ENCODE measurements at regions not wholly inside any gene's neighbourhood (a gene's known extent, or its start where the extent isn't known, plus 50 kb on each side); places are given as distances from the start of the nearest gene placed in this dataset.

DNA sequence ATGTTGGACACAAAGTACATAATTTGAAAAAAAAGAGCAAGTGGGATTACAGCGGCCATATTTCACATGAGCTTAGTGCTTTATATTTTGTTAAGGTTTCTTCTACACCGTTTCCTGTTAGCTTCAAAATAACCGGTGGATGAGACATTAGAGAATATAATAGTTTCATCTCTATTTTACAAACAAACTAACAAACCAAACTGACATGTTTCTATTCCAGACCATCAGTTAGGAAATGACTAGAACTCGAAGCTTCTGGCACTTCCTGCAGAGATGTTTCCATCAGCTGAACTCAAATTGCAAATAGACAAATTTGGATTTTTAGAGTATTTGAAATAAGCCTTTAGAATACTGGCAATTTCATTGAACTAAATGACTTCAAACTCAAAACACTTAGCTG lies 86.5 kb downstream of the MTRR start:
- no peak for DNase-seq (ENCODE audit: low read depth)

DNA sequence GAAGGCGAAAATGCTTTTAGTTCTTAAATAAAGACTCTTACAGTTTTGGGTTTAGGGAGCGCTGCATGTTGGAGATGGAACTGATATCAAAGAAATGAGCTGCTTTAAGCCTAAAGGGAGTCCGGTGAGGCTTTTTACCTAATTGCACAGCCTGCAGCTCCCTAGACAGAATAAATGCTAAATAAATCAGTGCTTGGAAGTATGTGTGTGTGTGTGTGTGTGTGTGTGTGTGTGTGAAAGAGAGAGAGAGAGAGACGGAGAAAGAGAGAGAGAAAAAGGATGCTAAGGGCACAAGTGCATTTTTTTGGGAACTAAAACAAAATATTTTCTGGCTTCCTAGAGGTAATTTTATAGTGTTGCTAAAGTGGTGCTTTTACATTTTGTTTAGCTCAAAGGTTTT lies 88.4 kb downstream of the MTRR start:
- DNase-seq (ENCODE audit: low read depth): no peak

DNA sequence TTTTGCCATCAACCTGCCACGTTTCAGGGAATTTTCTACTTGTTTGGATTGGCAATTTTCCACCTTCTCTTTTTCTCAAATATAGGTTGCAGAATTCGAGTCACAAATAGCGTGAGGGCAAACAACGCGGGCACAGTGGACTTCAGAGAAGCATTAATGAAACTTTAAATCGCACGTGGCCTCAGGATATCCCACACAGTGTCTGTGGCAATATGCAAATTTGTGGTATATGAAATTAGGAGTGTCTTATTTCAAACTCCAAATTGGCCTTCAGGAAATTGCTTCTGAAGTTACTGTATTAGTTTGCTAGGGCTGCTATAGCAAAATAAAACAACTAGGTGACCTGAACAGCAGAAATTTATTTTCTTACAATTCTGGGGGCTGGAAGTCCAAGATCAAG lies 91.2 kb downstream of the MTRR start:
- DNase-seq (ENCODE audit: low read depth): no peak

DNA sequence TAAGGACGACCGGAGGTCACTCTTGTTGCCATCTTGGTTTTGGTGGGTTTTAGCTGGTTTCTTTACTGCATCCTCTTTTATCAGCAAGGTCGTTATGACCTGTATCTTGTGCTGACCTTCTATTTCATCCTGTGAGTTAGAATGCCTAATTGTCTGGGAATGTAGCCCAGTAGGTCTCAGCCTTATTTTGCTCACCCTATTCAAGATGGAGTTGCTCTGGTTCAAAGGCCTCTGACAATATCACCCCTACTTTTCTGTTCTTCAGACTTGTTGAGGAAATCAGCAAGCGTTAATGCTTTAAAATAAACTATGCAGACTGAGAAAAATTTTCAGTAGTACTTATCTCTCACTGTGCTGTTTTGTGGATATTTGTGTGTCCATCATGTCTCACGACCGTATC lies 92.6 kb downstream of the MTRR start:
- no peak for DNase-seq (ENCODE audit: low read depth)

DNA sequence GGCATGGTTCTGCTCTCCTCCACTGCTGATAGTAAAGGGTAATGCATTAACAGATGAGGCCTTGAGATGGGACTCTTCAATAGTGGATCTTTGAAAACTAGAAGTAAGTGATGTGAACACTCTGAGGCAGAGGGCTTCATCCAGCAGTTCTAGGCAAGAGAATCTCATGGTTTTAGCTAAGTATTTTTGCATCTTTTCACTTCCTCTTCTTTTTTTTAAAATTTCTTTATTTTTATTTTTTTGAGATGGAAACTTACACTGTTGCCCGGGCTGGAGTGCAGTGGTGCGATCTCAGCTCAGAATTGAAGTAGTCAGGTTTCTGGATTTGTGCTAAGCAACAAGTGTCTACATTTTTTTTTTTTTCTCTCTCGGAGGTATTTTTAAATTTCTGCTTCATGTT lies 101.9 kb downstream of the MTRR start:
- no peak for DNase-seq (ENCODE audit: low read depth)

DNA sequence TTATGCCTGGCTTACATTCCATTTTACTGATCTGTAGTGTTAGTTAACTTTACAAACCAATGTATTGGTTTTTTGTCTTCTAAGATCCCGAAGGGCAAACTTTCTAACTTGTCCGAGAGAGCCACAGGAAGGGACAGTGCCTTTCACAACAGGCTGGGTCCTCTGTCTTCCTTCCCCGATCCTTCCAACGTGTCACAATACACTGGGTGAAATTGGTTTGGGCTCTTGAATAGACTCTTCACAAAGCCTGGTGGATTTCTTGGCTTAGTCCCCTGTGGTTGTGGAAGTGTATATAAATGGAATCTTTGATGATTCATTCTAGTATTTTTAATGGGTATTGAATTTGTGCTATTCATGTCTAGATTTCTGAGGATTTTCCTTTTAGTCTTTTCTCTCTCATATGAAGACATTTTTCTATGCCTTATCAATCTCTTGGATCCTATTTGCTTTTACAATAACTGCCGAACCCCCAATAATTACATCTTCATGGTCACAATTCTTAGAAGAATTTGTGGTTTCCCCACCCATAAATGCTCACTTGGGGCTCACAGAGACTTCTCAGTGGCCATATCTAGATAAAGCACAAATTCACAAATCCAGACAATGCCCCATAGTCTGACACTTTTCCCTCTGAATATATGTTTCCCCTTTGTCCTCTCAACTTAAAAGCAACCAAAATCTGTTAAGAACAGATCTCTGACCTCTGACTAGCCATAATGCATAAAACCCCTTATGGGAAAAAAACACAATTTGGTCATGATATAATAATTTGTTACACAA lies 107.7 kb downstream of the MTRR start:
- no peak for DNase-seq (ENCODE audit: low read depth)

DNA sequence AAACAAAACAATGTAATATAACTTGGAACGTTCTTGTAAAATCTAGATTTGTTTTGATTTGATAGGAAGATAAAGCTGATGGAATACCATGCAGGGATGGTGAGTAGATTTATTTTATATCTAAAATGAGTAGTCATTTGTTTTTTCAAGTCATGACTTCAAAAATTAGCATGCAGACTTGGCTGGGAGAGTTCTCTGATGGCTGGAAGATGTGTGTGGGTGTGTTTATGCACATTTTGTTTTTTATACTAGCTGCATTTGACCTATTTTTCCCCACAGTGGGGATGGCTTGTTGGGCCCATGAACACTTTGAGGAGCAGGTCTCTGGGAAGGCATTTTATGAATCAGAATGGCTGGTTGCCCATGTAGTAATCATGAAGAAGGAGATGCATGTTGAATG lies 109.2 kb downstream of the MTRR start:
- no peak for DNase-seq (ENCODE audit: low read depth)

DNA sequence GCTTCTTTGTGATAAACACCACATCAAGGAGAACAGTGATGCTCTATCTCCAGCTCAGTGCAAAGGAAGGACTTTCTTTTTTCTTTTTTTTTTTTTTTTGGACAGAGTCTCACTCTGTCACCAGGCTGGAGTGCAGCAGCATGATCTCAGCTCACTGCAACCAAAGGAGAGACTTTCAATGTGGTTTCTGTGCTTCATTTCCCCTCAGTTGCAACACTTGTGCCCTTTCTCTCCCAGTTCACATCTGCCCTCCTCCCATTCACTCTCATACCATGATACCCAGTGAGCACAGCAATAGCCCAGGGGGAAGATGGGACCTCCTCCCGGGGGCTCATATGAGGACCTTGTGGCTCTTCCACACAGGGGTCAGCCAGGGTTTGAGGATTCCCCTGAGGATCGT lies 110.0 kb downstream of the MTRR start:
- no peak for DNase-seq (ENCODE audit: low read depth)

DNA sequence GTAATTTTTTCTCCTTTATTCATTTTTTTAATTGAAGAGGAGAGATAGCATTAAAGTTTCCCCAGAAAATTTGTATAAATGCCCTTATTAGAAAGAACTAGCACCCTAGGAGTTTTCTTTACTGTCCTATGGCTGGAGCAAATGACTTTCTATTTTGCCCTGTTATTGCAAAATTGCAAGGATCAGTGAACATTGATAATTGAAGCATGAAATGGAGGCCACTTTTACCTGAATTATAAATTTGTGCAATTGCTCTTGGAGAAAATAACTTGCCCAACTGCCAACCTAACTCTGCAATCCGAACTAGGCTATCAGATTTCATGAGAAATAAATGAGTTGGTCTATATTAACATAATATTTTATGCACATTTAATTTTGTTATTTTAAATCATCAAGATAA lies 111.9 kb downstream of the MTRR start:
- DNase-seq (ENCODE audit: low read depth): no peak

DNA sequence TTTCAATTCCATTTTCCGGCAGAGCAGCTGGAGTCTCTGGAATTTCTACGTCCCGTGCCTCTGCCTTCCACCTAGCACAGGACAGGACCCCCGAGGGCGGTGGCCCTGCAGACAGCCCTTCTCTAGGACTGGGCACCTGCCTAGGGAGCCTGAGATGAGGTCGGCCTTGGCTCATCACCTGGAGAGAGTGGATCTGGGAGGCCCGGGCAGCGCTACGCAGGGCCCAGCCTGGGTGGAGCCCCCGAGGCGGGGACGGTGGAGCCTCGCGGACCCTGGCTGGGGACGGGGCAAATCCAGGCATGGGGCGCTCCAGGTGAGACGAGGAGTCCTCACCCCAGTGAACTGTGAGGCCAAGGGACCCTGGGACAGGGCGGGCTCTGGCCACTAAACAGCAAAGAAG lies 114.5 kb downstream of the MTRR start:
- DNase-seq (ENCODE audit: low read depth): no peak

DNA sequence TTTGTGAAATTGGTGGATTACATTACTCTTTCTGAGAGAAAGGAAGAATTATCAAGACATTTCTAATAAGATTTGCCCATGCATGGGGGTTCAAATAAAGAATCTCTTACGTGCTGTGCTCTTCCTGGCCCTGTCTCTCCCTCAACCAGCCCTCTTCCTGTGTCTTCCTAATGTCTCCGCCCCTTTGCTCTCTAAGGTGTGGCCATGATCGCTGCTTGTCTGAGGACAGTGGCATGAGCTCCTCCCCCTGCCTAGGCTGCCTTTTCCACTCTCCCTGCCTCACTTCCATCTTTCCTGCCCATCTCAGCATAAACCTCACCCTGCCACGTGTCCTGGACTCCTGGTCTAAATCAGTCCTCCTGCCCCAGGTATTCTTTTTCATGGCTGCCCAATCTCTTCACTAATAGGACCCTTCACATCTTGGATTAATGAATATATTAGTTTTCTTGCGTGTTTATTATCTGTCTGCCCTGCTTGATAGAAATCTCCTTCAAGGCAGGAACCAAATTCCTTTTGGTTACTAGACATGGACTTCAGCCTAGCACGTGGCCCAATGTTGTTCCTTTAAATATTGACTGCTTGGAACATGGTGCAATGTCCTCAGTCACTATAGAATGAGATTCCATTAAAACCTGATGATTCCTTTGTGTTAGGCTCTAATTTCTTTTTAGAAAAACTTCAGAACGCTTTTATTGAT lies 122.3 kb downstream of the MTRR start:
- DNase-seq (ENCODE audit: low read depth): no peak

DNA sequence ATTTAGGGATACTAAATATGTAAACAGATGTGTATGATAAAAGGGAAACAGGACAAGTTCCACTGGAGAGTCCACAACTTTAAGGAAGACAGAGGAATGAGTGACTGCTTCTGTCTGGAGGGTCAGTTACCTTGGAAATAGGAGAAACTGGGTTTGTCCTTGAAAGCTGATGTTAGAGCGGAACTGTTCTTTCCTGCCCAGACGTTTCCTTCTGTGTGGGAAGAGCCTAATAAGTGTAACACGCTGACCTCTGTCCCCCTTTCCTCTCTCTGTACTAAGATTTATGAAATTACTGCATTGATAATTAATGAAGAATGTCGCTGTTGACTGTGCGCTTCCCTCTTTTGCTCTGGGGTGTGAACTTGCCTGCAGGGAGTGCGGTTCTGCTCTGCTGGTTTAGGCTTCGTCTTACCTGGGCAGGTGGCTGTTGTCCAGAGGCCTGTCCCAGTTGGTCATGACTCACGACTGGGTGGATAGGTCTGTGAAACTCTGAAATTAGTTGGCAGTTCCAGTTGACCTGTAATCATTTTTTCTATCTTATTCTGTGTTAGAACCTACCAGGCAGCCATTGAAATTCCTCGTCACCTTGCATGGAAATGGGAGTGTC lies 126.8 kb downstream of the MTRR start:
- DNase-seq (ENCODE audit: low read depth): no peak

DNA sequence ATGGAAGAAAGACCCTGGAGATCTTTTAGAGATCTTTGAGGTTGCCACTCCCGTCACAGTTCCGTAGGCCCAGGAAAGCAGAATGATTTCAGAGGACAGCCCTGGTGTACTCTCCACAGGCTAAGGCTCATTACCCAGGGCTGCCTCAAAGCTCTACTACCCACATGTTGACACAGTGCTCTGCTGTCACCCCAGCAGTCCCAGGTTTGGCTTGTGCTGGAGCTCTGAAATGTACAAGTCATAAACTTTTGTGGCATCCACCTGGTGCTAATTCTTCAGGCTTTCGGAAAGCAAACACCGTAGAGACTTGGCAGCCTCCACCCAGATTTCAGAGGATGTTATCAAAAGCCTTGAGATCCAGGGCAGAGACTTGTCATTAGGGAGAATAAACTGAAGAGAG lies 136.5 kb downstream of the MTRR start:
- no peak for DNase-seq (ENCODE audit: low read depth)

DNA sequence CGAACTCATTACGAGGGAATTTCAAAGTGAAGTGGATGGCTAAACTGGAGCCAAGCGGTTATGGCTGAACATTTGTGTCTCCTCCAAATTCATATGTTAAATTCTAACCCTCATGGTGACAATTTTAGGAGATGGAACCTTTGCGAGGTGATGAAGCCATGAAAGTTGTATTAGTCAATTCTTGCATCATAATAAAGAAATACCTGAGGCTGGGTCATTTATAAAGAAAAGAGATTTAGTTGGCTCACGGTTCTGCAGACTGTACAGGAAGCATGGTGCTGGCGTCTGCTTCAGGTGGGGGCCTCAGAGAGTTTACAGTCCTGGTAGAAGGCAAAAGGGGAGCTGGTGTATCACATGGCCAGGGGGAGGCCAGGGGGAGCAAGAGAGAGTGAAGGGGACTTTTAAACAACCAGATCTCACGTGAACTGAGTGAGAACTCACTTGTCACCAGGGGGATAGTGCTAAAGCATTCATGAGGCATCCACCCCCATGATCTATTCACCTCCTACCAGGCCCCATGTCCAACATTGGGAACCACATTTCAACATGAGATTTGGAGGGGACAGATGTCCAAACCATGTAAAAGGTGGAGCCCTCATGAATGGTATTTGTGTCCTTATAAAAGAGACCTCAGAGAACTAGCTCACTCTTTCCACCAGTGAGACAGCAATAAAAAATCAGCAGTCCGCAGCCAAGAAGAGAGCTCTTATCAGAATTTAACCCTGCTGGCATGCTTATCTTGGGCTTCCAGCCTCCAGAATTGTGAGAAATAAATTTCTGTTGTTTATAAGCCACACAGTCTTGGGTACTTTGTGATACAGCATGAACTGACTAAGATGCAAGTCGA lies 143.4 kb downstream of the MTRR start:
- no peak for DNase-seq (ENCODE audit: low read depth)

DNA sequence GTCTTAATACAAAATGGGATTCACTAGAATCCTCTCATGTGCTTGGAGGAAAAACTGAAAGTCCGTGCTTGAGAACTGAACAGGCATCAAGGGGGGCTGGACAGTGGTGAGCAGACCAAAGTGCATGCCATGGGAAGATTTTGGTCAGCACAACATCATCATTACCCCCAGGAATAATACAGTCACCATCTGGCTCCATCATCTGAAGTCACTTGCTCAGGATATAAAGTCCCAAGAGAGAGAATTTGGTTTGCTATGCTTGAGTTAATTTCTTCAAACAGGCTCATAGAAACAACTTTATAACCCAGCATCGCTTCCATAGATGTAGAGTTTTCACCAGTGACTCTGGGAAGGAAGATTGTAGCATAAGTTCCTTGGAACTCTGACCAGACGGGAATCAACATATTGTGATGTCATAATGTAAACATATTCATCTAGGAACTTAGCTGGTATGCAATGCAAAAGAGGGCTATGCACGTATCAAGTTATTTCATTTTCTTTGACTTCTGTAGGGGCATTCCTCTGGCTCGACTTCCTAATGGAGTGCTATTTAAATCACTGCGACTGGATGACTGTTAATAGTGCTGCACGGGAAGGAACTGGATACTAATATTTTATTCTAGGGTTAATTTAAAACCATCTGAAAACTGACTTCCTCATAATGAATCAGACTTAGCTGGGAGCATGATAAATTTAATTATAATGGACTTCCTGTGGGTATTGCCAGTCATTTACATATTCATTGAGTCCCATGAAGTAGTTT lies 145.2 kb downstream of the MTRR start:
- DNase-seq (ENCODE audit: low read depth): no peak

DNA sequence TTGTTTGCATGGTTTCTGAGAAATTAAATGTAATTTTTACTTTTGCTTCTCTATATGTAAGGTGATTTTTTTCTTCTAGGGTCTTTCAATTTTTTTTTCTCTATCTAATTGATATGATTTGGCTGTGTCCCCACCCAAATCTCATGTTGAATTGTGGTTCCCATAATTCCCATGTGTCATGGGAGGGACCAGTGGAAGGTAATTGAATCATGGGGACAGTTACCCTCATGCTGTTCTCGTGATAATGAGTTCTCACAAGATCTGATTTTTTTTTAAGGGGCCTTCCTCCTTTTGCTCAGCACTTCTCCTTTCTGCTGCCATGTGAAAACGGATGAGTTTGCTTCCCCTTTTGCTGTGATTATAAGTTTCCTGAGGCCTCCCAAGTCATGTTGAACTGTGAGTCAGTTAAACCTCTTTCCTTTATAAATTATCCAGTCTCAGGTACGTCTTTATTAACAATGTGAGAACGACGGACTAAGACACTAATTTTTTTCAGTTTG lies 150.8 kb downstream of the MTRR start:
- DNase-seq (ENCODE audit: low read depth): no peak

DNA sequence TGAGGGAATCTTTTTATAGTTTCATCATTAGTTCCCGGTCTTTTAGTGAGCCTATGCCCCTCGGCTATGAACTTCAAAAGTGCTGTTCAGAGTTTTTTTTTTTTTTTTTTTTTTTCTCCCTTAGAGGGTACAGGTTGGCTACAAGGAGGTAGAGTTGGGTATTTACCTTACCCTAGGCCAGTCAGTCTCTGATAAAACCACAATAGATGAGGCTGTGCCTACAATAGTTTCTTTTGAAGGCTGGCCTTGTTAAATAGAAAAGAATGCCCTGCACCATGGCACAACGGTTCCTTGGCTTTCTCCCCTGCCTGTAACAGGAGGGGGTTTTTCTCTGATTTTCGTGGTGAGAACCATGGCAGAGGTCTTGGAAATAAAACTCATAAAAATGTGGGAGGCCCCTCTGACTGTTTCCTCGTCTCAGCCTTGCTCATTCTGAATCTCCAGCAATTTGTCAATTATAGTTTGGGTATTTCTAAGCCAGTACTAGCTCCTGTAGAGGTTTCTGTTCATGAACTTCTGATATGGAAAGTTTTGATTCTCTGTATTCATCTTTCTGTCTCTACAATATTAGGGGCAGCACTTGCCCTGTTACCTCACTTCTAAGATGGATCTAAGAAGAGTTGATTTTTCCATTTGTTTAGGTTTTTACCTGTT lies 152.0 kb downstream of the MTRR start:
- DNase-seq (ENCODE audit: low read depth): no peak

DNA sequence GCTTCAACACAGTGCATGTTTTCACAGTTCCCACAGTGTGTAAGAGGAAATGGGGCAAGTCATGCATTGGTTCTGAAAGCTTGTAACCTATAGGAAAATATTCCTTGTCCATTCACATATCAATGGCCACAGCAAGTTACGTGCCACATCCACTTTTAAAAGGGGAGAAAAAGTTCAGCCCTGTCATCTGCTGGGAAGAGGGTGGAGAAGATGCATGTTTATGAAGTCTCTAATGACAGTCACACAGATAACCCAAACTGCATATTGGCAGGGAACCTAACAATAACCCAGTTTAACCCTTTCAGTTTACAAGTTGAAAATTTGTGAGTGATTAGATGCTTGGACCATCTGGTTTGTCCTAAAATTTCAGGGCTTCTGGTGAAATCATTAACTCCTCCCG lies 159.3 kb downstream of the MTRR start:
- DNase-seq (ENCODE audit: low read depth): no peak

DNA sequence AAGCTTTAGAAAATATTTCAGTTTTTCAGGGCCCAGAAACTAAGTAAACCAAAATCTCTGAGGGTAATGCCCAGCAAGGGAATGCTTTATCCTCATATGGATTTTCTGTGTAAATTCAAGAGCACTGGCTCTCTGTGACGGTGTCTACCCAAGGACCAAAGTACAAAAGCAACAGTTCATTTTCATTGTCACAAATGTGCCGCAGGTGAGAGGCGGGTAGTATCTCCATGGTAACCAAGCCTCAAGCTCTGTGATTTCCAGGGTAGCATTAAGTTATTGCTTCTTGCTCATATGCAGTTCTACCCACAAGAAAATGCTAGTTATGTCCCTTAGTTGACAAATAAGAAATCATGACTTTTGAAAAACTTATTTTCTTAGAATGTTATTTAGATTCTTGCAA lies 164.3 kb downstream of the MTRR start:
- no peak for DNase-seq (ENCODE audit: low read depth)

DNA sequence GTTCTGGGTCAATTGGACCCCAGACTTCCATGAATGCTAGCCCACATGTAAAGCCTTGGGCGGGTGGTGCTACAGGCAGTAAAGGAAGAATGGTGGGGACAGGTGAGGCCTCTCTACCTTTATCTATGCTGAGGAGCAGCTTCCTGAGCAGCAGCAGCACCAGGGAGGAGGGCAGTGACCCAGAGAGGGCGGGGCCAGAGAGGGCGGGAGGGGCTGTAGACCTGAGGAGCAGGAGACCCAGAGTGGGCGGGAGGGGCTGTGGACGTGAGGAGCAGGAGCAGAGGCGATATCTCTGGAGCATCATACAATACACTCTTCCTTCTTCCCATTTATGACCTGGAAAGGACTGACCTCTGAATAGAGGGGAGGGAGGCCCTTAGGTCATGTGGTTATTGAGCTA lies 165.9 kb downstream of the MTRR start:
- DNase-seq (ENCODE audit: low read depth): no peak

DNA sequence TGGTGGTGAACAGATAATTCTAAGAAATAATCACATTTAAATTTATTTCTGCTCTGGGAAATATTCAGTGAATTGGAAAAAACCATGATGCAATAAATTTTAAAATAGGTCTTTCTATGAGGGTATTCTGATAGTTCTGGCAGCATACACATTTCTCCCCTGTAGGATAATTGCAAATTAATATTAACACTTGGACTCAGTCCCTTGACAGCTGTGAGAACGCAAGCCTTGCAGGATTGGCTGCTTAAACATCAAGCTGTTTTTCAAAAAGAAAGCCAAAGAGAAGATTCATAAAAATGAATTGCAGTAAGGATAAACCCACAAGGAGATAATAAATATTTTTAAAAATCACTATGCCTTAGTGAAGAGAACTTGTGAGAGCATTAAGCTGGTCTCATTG lies 180.0 kb downstream of the MTRR start:
- no peak for DNase-seq (ENCODE audit: low read depth)
